K562 (cell line): ENCODE measurements at regions not wholly inside any gene's neighbourhood (a gene's known extent, or its start where the extent isn't known, plus 50 kb on each side); places are given as distances from the start of the nearest gene placed in this dataset.

ENCODE experiments used
- ATAC-seq: fragments of 200-7000 bp; cut with Tn5 transposase; 3 replicates; pipeline ENCODE4 v1.9.1; 2020; ENCODE audit warnings: moderate library complexity
- BruUV-seq: library from RNA; stranded (reverse); fragments of 400-500 nt; replicated peaks from 2 replicates; lab custom pipeline; 2021; lab: Mats Ljungman, UMichigan
- CTCF ChIA-PET: fragments of 300-600 bp; formaldehyde crosslinking; extraction: SDS; loops from one replicate; lab custom pipeline; 2021; ENCODE audit warnings: low intra/inter-chr PET ratio; lab: Yijun Ruan, JAX
- POLR2A ChIA-PET: fragments of 300-600, 350-650 bp; sonication (Branson Sonifier 250); formaldehyde crosslinking; extraction: SDS; loops from one replicate; lab custom pipeline; 2021; ENCODE audit warnings: antibody characterized with exemption, inconsistent platforms; lab: Yijun Ruan, JAX
- DNase-seq, 4 experiments: peaks; one replicate each; pipeline versions ENCODE4 v3.0.0 to v3.0.0-alpha.2; 2011 to 2018; ENCODE audit warnings: low spot score in 3 of 4, mixed read lengths in 3 of 4; ENCODE audit errors: extremely low read depth in 1 of 4
- FAIRE-seq: peaks from 2 replicates; lab custom pipeline; 2011; peaks lifted over from hg19 to GRCh38; lab: Jason Lieb, UNC
- H2AFZ ChIP-seq: 2 replicates; pipeline ENCODE4 v1.6.0; 2011; ENCODE audit warnings: low read depth, low read length, control low read depth, inconsistent platforms
- H3K27ac ChIP-seq: fragments of 200-600 bp; 3 replicates; pipeline ENCODE4 v1.8.0; 2011; ENCODE audit warnings: low read depth, mild to moderate bottlenecking, control low read depth, inconsistent platforms, low read length, moderate library complexity, mixed read lengths; ENCODE audit errors: extremely low read depth
- H3K27me3 ChIP-seq, 2 experiments: fragments of 300-600 bp in 1 of 2; 2 replicates in 1 of 2; 3 replicates in 1 of 2; pipeline versions ENCODE4 v1.6.0 to v1.8.0; 2011; ENCODE audit warnings: inconsistent platforms in 2 of 2, low read length in 2 of 2, mild to moderate bottlenecking in 1 of 2, mixed read lengths in 1 of 2, moderate library complexity in 1 of 2; ENCODE audit not compliant: control insufficient read depth in 2 of 2, insufficient read depth in 2 of 2
- H3K36me3 ChIP-seq: fragments of 300-600 bp; 3 replicates; pipeline ENCODE4 v1.8.0; 2011; ENCODE audit warnings: mild to moderate bottlenecking, low read length, inconsistent platforms; ENCODE audit not compliant: control insufficient read depth, insufficient read depth
- H3K4me1 ChIP-seq, 2 experiments: fragments of 200-600 bp in 1 of 2; replicated peaks in 1 of 2; 2 replicates in 1 of 2; 3 replicates in 1 of 2; pipeline versions ENCODE4 v1.5.1 to v1.8.0; 2011; ENCODE audit warnings: inconsistent platforms in 2 of 2, low read length in 2 of 2, mild to moderate bottlenecking in 1 of 2, mixed read lengths in 1 of 2, moderate library complexity in 1 of 2; ENCODE audit not compliant: control insufficient read depth in 2 of 2, insufficient read depth in 2 of 2
- H3K4me2 ChIP-seq: 2 replicates; pipeline ENCODE4 v1.6.1; 2011; ENCODE audit warnings: low read length, control low read depth, inconsistent platforms, mixed read lengths; ENCODE audit not compliant: insufficient read depth
- H3K4me3 ChIP-seq: fragments of 200-600 bp; sonication (generic), shearing (Covaris generic); 2 replicates; pipeline ENCODE4 v1.5.1; 2016; ENCODE audit warnings: control low read depth, inconsistent platforms
- H3K79me2 ChIP-seq: fragments of 200-600 bp; 3 replicates; pipeline ENCODE4 v1.8.0; 2011; ENCODE audit warnings: low read length, inconsistent platforms; ENCODE audit not compliant: control insufficient read depth, insufficient read depth
- H3K9ac ChIP-seq, 2 experiments: 2 replicates each; pipeline versions ENCODE4 v1.6.0 to v1.6.1; 2011; ENCODE audit warnings: low read depth in 2 of 2, low read length in 2 of 2, control low read depth in 1 of 2, inconsistent platforms in 1 of 2, mild to moderate bottlenecking in 1 of 2, mixed read lengths in 1 of 2; ENCODE audit not compliant: insufficient read depth in 1 of 2
- H3K9me1 ChIP-seq: one replicate; pipeline ENCODE4 v1.6.0; 2011; ENCODE audit warnings: inconsistent platforms, mild to moderate bottlenecking, low read length, moderate library complexity; ENCODE audit not compliant: control insufficient read depth, insufficient read depth
- H3K9me3 ChIP-seq: replicated peaks from 2 replicates; pipeline ENCODE4 v1.5.1; 2011; ENCODE audit warnings: low read depth, low read length, inconsistent platforms; ENCODE audit not compliant: control insufficient read depth, insufficient read depth
- H4K20me1 ChIP-seq: replicated peaks from 2 replicates; pipeline ENCODE4 v1.6.1; 2011; ENCODE audit warnings: low read length, inconsistent platforms, mixed read lengths; ENCODE audit not compliant: control insufficient read depth, insufficient read depth
- CC2D1A ChIP-seq: fragments of 450-650 bp; IDR thresholded peaks from 2 replicates; pipeline ENCODE4 v1.6.1; 2017; ENCODE audit warnings: mild to moderate bottlenecking
- FOSL1 ChIP-seq: fragments of 200-800 bp; sonication (Bioruptor generic); conservative IDR thresholded peaks from 2 replicates; pipeline ENCODE4 v1.6.1; 2016; ENCODE audit warnings: missing genetic modification characterization, missing compliant biosample characterization
- PTRF ChIP-seq: fragments of 450-650 bp; IDR thresholded peaks from 2 replicates; pipeline ENCODE4 v1.6.1; 2016; ENCODE audit warnings: mild to moderate bottlenecking, missing genetic modification characterization, missing compliant biosample characterization
- TCF3 ChIP-seq: sonication (generic); formaldehyde crosslinking; IDR thresholded peaks from 2 replicates; pipeline ENCODE4 v1.4.0; 2020; ENCODE audit warnings: mild to moderate bottlenecking, missing genetic modification reagents
- ZNF75A ChIP-seq: fragments of 450-650 bp; formaldehyde crosslinking; IDR thresholded peaks from 2 replicates; pipeline ENCODE4 v1.4.0; 2020; ENCODE audit warnings: mild to moderate bottlenecking
- WGBS: fragments of 100-300 bp; shearing (Covaris generic); methylation state at CpG from one replicate; pipeline ENCODE4 v1.1.6; 2016; ENCODE audit warnings: low coverage, mixed read lengths; ENCODE audit not compliant: insufficient coverage; ENCODE audit errors: missing lambda C conversion rate; 5-methylcytosine and 5-hydroxymethylcytosine counted together
- in situ Hi-C: fragments of 300-500 bp; cut with MboI; formaldehyde crosslinking; loops from 4 replicates; pipeline ENCODE4 v1.15.0; 2018; ENCODE audit warnings: inconsistent platforms, mixed read lengths
- intact Hi-C: fragments of 100-400 bp; cut with micrococcal nuclease; formaldehyde crosslinking; loops from 2 replicates; pipeline ENCODE4 v1.14.2; 2022
- TF ChIP-seq, protein P1 (sequence below), 2 experiments: fragments of 450-650 bp; IDR thresholded peaks; 2 replicates each; pipeline ENCODE4 v1.6.1; 2016; ENCODE audit warnings: mild to moderate bottlenecking in 2 of 2, borderline replicate concordance in 1 of 2, low read depth in 1 of 2, moderate library complexity in 1 of 2
- TF ChIP-seq, protein P2 (sequence below): fragments of 250-450 bp; sonication (Bioruptor Pico); IDR thresholded peaks from 2 replicates; pipeline ENCODE4 v1.8.0; 2021; ENCODE audit warnings: borderline replicate concordance, mild to moderate bottlenecking, moderate library complexity; ENCODE audit not compliant: poor library complexity, severe bottlenecking
- TF ChIP-seq, protein P3 (sequence below): fragments of 250-450 bp; sonication (Bioruptor Pico); IDR thresholded peaks from 2 replicates; pipeline ENCODE4 v1.8.0; 2022; ENCODE audit warnings: moderate library complexity, mild to moderate bottlenecking, inconsistent platforms
- TF ChIP-seq, protein P4 (sequence below): sonication (generic); formaldehyde crosslinking; IDR thresholded peaks from 2 replicates; pipeline ENCODE4 v1.8.0; 2022; ENCODE audit warnings: mild to moderate bottlenecking, missing genetic modification reagents, borderline replicate concordance

DNA sequence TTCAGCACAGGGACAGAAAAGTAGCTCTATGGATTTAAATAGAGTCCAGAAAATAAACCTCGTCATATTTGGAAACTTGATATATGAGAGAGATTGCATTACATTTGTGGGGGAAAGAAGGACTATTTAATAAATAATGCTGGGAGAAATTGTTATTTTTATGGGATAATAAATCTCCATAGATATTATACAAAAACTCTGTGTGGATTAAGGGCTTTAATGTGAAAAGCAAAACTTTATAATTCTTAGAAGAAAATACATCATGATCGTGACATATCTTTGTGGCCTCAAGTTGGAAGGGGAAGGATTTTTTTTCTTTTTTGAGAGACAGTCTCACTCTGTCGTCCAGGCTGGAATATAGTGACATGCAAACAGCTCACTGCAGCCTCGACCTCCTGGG, 95.0 kb upstream of the LEP start:
- Histone ChIP-seq H3K4me1 (no peaks in the 10 kb centered on the region), H3K9me1 (no peaks in the 10 kb centered on the region), H3K4me2 (no peak overlapping the region), H2AFZ (no peak overlapping the region), H3K4me3 (no peak overlapping the region), H3K36me3 (no peaks in the 10 kb centered on the region), H3K79me2 (no peaks in the 10 kb centered on the region), H4K20me1 (no peaks in the 10 kb centered on the region), H3K9me3 (no peaks in the 10 kb centered on the region), H3K27ac (no peak overlapping the region), H3K27me3 (peaks cover 16 to 21% of the 10 kb centered on the region in 2 experiments; a peak in 3 of 5 replicates), H3K9ac (no peak overlapping the region)
- FAIRE-seq (no peak), ATAC-seq (no peak), DNase-seq (no peak)
- CTCF ChIA-PET = no interaction called here
- in situ Hi-C loops = no loop called here
- POLR2A ChIA-PET = interaction anchor here (0.7 to 0.8 kb wide), 3 partner anchors 9 to 317 kb away, joined by 3 to 5 read pairs (median 4); no protein-coding TSS in a partner anchor
- intact Hi-C loops = no loop called here
- 0% methylated on average over 4 of the region's 4 CpGs for WGBS
- no TSS peak for BruUV-seq
- TF ChIP-seq, protein P1, sequence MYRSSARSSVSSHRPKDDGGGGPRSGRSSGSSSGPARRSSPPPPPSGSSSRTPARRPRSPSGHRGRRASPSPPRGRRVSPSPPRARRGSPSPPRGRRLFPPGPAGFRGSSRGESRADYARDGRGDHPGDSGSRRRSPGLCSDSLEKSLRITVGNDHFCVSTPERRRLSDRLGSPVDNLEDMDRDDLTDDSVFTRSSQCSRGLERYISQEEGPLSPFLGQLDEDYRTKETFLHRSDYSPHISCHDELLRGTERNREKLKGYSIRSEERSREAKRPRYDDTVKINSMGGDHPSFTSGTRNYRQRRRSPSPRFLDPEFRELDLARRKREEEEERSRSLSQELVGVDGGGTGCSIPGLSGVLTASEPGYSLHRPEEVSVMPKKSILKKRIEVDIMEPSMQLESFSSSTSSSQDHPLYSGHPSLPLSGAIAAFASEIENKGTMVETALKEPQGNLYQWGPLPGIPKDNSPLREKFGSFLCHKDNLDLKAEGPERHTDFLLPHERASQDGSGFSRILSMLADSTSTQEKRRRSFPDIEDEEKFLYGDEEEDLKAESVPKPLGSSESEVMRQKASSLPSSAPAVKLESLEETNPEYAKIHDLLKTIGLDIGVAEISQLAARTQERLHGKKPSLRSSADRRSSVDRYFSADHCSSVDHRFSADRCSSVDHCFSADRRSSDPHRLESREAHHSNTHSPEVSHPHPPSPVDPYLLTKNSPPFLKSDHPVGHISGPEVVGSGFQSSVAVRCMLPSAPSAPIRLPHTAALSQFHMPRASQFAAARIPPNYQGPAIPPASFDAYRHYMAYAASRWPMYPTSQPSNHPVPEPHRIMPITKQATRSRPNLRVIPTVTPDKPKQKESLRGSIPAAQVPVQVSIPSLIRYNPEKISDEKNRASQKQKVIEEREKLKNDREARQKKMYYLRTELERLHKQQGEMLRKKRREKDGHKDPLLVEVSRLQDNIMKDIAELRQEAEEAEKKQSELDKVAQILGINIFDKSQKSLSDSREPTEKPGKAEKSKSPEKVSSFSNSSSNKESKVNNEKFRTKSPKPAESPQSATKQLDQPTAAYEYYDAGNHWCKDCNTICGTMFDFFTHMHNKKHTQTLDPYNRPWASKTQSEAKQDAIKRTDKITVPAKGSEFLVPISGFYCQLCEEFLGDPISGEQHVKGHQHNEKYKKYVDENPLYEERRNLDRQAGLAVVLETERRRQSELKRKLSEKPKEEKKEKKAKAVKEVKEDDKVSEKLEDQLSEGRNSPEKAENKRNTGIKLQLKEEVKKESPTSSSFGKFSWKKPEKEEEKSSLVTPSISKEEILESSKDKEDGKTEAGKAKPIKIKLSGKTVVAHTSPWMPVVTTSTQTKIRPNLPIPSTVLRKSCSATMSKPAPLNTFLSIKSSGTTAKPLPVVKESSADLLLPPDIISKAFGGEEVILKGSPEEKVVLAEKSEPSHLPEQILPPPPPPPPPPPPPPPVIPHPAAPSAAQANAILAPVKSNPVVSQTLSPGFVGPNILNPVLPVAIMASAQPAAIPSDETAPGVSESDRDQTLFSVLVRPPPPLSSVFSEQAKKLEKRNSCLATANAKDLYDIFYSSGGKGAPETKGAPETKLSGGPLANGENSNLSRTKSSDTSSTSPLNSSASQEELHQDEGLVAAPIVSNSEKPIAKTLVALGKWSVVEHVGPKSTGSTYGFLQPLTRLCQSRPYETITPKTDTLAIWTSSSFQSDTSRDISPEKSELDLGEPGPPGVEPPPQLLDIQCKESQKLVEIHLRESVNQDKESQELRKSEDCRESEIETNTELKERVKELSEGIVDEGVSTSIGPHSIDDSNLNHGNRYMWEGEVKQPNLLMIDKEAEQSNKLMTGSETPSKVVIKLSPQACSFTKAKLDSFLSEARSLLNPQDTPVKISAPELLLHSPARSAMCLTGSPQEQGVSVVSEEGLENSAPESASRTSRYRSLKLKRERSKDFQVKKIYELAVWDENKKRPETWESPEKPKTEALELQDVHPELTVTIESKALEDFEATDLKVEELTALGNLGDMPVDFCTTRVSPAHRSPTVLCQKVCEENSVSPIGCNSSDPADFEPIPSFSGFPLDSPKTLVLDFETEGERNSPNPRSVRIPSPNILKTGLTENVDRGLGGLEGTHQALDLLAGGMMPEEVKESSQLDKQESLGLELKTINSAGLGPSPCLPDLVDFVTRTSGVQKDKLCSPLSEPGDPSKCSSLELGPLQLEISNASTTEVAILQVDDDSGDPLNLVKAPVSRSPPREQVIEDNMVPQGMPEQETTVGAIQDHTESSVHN (IDR thresholded peaks at IDR 0.05; ENCODE audit: borderline replicate concordance in 1 of 2, low read depth in 1 of 2) = no peak
- no peak for TF ChIP-seq TCF3 (CRISPR knock-in tag)
- TF ChIP-seq, protein P2, sequence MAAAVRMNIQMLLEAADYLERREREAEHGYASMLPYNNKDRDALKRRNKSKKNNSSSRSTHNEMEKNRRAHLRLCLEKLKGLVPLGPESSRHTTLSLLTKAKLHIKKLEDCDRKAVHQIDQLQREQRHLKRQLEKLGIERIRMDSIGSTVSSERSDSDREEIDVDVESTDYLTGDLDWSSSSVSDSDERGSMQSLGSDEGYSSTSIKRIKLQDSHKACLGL (CRISPR knock-in tag) = no peak
- TF ChIP-seq FOSL1 = no peak
- TF ChIP-seq, protein P3, sequence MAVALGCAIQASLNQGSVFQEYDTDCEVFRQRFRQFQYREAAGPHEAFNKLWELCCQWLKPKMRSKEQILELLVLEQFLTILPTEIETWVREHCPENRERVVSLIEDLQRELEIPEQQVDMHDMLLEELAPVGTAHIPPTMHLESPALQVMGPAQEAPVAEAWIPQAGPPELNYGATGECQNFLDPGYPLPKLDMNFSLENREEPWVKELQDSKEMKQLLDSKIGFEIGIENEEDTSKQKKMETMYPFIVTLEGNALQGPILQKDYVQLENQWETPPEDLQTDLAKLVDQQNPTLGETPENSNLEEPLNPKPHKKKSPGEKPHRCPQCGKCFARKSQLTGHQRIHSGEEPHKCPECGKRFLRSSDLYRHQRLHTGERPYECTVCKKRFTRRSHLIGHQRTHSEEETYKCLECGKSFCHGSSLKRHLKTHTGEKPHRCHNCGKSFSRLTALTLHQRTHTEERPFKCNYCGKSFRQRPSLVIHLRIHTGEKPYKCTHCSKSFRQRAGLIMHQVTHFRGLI = no peak
- TF ChIP-seq PTRF (tag) = no peak
- no peak for TF ChIP-seq CC2D1A
- TF ChIP-seq, protein P4, sequence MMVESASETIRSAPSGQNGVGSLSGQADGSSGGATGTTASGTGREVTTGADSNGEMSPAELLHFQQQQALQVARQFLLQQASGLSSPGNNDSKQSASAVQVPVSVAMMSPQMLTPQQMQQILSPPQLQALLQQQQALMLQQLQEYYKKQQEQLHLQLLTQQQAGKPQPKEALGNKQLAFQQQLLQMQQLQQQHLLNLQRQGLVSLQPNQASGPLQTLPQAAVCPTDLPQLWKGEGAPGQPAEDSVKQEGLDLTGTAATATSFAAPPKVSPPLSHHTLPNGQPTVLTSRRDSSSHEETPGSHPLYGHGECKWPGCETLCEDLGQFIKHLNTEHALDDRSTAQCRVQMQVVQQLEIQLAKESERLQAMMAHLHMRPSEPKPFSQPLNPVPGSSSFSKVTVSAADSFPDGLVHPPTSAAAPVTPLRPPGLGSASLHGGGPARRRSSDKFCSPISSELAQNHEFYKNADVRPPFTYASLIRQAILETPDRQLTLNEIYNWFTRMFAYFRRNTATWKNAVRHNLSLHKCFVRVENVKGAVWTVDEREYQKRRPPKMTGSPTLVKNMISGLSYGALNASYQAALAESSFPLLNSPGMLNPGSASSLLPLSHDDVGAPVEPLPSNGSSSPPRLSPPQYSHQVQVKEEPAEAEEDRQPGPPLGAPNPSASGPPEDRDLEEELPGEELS = no peak
- TF ChIP-seq ZNF75A (CRISPR knock-in tag) = no peak
